NCI-H2171 (cell line): ENCODE measurements at regions not wholly inside any gene's neighbourhood (a gene's known extent, or its start where the extent isn't known, plus 50 kb on each side); places are given as distances from the start of the nearest gene placed in this dataset.

Experiments used
- DNase-seq: peaks from one replicate; lab custom pipeline; 2025; lab: John Stamatoyannopoulos, UW

GRCh38 chr10:110436554-110437350, 61.0 kb upstream of the DUSP5 start:
- no peak for DNase-seq

GRCh38 chr10:110437351-110437605, 60.4 kb upstream of the DUSP5 start:
- no peak for DNase-seq

- no peak for DNase-seq
Observed at GRCh38 chr10:110437761-110438341, 59.9 kb upstream of the DUSP5 start.

- DNase-seq = no peak
Observed at GRCh38 chr10:110442746-110443145, 55.0 kb upstream of the DUSP5 start.

- DNase-seq = no peak
Observed at GRCh38 chr10:110443239-110444003, 54.3 kb upstream of the DUSP5 start.

- peak; percentile 52 for DNase-seq
Observed at GRCh38 chr10:110444004-110444337, 53.7 kb upstream of the DUSP5 start.

GRCh38 chr10:110445871-110446270, 51.8 kb upstream of the DUSP5 start:
- no peak for DNase-seq

- DNase-seq = no peak
Observed at GRCh38 chr10:110446277-110446676, 51.4 kb upstream of the DUSP5 start.

- no peak for DNase-seq
Observed at GRCh38 chr10:110446954-110447608, 50.6 kb upstream of the DUSP5 start.

- DNase-seq = no peak
Observed at GRCh38 chr10:110447886-110448285, 49.8 kb upstream of the DUSP5 start.
